Activated naive CD4-positive, alpha-beta T cell treated with anti-CD3 and anti-CD28 coated beads, Interleukin-2, amount 50 U/mL, for 16 hours (primary cell): ENCODE measurements at regions not wholly inside any gene's neighbourhood (a gene's known extent, or its start where the extent isn't known, plus 50 kb on each side); places are given as distances from the start of the nearest gene placed in this dataset.
A peak's percentile ranks its signal among the peaks of the same experiment; 100 is the strongest.
"Not testable (repeated sequence)": the region's sequence is repeated elsewhere in the genome, so short reads cannot be mapped to it uniquely, and the experiment has no call there.

Experiments used
- DNase-seq: peaks from one replicate; pipeline ENCODE4 v3.0.0-alpha.2; 2020

- no peak for DNase-seq
These were observed 188.9 kb downstream of the CAND1 start for GRCh38 chr12:67457778-67458665.

DNA sequence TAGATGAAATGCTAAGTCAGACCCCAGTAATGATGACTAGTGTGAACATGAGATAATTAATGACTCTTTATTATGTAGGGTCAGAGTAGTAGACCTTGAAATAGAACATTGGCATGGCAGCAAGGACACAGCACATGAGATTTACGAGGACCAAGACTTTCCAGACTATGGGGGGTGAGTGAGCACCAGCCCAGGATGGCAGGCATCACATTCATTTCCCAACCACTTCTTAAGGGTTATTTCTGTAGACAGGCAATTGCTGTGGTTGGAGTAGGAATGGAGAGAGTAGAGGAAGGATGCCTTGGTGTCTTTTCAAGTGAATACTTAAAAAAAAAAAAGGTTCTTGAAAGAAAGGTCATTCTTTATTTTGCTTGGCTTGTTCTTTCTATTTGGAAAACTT, 189.4 kb upstream of the DYRK2 start:
- DNase-seq = no peak

- no peak for DNase-seq
These were observed 189.0 kb upstream of the DYRK2 start for GRCh38 chr12:67459578-67459977.

- DNase-seq = no peak
These were observed 188.2 kb upstream of the DYRK2 start for GRCh38 chr12:67460388-67460787.

- DNase-seq = no peak
These were observed 179.8 kb upstream of the DYRK2 start for GRCh38 chr12:67468549-67469245.

DNA sequence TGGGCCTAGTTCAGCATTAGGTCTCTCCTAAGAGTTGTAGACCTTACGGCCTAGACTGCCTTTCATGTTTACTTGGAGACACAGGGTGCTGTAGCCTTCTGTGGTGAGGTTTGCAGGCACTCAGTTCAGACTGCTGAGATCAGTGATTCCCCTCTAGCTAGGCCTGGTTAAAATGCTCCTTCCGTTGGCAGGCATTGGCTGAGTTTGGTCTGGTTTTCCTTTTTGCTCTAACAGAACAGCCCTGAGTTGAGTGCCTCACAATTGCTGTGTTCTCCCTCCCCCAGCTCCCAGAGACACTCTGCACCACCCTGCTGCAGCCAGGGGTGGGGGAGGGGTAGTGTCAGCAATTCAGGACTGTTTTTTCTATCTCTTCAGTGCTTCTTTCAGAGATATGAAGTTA, 178.9 kb upstream of the DYRK2 start:
- DNase-seq = no peak

DNA sequence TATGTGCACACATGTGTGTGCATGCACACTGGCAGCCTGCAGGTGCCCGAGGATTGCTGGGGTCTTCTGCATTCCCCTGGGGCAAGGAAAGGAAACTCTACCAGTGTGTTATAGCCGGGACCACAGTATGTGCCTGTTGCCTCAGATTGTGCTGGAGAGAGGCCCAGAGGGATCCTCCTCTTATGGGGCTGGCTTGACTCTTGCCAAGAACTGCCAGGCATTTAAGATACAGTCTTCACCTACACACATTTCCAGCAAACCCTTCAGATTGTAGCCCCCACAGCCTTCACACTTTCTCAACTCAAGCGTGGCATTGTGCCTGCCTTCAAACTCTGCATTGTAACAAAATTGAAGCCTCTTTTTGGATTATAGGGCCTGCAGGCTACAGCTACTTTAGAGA, 176.7 kb upstream of the DYRK2 start:
- no peak for DNase-seq

DNA sequence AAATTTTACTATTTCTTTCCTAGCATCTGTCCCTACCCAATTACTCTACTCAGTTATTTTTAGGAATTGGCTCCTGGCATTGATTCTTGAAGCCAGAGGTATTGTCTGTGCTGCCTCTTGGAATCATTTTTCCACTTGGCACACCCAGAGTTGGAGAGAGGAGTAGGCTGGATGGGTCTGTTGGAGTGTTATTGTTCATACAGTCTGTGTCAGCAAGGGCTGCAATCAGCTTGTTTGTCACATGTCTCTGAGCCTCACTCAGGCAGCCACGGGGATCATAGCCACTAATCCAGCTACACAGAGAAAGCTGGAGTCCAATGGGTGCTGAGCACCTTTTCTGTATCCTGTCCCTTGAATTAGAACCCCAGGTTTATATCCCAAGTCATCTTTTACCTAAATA, 176.0 kb upstream of the DYRK2 start:
- no peak for DNase-seq

- no peak for DNase-seq
These were observed 173.5 kb upstream of the DYRK2 start for GRCh38 chr12:67474934-67475620.

- DNase-seq = no peak
These were observed 172.8 kb upstream of the DYRK2 start for GRCh38 chr12:67475725-67476124.

DNA sequence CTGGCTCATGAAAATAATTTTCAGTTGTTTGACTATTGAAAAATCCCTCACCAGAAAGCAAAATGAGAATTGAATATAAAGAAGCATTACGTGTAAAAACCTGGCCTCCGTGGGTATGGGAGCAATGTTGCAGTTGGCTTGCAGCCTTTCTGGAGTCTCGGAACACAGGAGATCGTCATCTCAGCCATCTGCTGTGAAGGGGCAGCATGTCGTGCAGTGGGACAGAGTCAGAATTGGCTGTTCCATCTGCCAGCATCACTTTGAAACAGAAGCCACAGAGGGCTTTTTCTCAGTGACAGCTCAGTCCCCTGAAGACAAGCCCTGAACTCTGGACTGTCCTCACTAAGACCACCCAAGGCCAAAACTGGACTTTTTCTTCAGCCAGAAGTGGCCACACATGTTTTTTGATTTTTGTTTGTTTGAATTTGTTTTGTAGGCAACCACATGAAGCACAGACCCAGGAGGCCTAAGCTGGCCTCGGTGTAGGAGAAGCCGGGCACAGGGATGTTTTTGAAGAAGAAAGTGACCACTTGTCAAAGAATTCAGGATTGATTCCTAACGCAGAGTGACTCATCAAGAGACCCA, 170.8 kb upstream of the DYRK2 start:
- no peak for DNase-seq

GRCh38 chr12:67482751-67483661, 165.5 kb upstream of the DYRK2 start:
- DNase-seq = peak; percentile 58

DNA sequence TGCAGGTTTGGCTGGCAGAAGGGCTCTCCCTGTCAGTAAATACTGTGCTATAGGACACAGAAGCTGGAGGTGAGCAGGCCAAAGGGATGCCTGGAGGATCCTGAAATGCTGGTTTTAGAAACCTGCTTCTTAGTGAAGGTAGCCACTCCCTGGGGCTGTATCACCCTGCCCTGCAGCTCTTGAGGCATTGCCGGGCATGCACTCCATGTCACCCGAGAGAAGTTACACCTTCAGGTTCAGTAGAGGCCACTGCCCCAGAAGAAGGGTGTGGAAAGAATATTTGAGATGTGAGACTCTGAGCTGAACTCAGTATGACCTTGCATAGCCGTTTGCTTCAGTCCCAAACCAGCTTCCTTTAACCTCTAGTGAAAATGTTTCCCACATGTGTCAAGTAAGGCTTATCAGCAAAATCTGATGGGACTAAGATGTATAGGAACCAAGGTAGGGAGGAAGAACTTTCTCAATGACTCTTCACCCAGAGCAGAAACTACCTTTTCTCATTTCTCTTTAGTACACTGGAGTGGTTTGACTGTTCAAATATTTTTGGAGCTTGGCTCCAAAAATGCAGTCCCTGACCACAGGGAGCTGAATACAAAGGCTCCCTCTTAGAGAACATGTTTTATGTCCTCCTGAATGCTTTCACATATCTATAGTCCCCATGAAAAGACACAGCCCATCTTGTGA, 164.5 kb upstream of the DYRK2 start:
- no peak for DNase-seq

DNA sequence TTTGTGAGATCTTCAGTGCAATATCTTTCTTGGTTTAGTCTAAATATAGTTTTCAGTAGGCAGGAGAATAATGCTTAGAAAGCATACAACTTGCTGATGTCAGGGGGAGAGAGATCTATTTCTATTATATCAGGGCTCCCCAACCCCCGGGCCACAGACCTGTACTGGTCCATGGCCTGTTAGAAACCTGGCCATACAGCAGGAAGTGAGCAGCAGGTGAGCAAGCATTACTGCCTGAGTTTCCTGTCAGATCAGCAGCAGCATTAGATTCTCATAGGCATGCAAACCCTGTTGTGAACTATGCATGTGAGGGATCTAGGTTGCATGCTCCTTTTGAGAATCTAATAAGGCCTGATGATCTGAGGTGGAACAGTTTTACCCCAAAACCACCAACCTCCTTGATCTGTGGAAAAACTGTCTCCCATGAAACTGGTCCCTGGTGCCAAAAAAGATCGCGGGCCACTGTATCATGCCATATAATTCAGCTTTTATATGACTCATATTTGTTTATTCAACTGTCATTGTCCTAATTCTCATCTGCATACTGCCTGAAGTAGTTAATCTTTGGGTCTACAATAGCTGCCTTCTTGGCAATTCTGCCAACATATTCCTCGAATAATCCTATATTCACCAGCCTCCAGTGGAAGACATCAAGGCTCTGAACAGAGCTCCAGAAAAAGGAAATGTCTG, 163.6 kb upstream of the DYRK2 start:
- no peak for DNase-seq

DNA sequence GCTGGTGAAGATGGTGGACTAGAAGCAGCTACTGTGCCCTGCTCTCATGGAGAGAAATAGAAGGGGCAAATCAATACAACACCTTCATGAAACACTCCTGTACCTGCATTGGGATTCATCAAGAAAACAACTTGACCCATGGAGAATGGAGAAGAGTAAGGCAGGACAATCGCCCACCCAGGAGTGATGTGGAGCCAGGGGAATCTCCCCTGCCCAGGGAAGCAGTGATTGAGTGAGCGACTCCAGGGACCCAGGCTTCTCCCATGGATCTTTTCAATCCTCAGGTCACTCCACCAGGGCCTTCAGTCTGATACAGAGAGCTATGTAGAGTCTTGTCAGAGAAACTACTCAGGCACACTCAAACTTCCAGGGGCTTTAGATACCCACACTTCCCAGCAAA, 161.9 kb upstream of the DYRK2 start:
- no peak for DNase-seq

GRCh38 chr12:67488349-67488748, 160.2 kb upstream of the DYRK2 start:
- not testable (repeated sequence) for DNase-seq

- no peak for DNase-seq
These were observed 159.5 kb upstream of the DYRK2 start for GRCh38 chr12:67489007-67489406.

- no peak for DNase-seq
These were observed 152.0 kb upstream of the DYRK2 start for GRCh38 chr12:67496581-67496980.

- DNase-seq = no peak
These were observed 149.6 kb upstream of the DYRK2 start for GRCh38 chr12:67498991-67499390.

GRCh38 chr12:67501362-67501761, 147.2 kb upstream of the DYRK2 start:
- no peak for DNase-seq

DNA sequence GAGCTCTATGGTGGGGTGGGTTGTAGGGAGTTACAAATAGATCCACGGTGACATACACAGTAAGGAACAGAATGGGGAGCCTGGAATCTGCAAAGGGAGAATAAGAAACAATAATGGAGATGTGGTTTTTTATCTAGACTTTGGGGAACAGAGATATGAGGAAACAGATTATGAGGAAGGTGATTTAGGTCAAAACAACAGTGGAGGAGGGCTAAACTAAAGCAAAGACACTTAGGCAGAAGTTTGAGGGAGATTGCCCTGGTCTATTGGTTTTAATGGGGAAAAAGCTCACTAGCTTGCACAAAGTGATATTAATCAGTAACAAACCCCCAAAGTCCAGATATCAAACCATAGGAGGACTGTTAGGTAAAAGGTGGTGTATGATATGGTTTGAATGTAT, 144.5 kb upstream of the DYRK2 start:
- DNase-seq = no peak
